ENCODE measurements at regions not wholly inside any gene's neighbourhood (a gene's known extent, or its start where the extent isn't known, plus 50 kb on each side); places are given as distances from the start of the nearest gene placed in this dataset.

DNA sequence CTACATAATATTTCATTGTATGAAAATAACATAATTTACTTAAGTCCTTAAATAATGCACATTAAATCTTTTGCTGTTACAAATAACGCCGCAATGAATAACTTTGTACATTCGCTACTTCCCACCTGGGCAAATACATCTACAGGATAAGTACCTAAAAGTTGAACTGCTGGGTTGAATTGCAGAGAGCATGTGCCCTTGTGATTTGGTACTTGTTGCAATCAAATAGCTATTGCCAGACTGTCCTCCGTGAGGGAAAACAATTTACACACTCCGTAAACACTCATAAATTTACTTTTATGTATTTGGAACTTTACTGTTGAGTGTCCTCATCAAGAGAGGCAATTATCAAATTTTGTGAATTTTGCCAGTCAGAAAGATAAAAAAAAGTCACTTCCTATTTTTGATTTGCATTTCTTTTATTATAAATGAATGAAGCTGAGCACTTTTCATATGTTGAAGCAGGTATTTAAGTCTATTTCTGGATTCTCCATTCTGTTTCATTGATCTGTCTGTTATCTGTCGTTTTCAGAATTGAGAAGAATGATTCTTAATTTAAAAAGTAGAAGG lies 140.8 kb upstream of the SERTAD2 start (continued):
- TF ChIP-seq, protein P1, sequence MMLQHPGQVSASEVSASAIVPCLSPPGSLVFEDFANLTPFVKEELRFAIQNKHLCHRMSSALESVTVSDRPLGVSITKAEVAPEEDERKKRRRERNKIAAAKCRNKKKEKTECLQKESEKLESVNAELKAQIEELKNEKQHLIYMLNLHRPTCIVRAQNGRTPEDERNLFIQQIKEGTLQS (CRISPR knock-in tag; conservative IDR thresholded peaks at IDR 0.05) = no peak

DNA sequence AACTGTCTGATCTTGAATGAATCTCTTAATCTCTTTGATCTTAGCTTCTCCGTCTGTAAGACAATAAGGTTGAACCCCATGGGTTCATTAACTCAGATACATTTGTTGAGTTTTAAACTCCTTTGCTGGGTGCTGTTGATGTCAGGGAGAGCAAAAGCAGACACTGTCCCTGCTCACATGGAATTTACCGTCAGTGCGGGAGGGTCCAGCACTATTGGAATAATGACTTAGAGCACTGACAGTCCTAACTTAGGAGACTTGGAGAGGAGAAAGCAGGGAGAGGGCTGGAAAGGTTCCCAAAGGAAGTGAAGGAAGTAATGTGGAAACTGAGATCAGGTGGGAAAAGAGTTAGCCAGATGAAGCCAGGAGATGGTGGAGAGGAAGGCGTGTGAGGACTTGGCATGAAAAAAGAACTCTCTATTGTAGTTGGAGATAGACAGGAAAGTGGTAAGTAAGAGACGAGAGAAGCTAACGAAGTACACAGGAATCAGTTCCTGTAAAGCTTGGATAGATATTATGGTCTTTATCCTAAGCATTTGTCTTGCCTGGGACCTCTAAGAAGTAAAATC lies 141.4 kb upstream of the SERTAD2 start:
- POLR2A ChIA-PET = no interaction called here
- H3K27ac Mint-ChIP-seq = no peak overlapping the region
- CTCF ChIA-PET = interaction anchor here (1.1 kb wide), 1 partner anchor 37 kb away, joined by 3 read pairs; no protein-coding TSS in a partner anchor
- H3K4me3 Mint-ChIP-seq = no peak overlapping the region
- no peaks in the 10 kb centered on the region for H3K27me3 Mint-ChIP-seq (ENCODE audit: low read depth)
- no peak for ATAC-seq
- TF ChIP-seq TP53 (CRISPR knock-in tag; IDR thresholded peaks at IDR 0.05) (no peak), TEAD4 (CRISPR knock-in tag; IDR thresholded peaks at IDR 0.05) (no peak), CBFB (CRISPR knock-in tag; IDR thresholded peaks at IDR 0.05; ENCODE audit: low read depth) (no peak), ZNF423 (CRISPR knock-in tag; IDR thresholded peaks at IDR 0.05) (no peak), NFE2L1 (CRISPR knock-in tag; IDR thresholded peaks at IDR 0.05) (no peak), CREB1 (CRISPR knock-in tag; IDR thresholded peaks at IDR 0.05) (no peak), ZNF219 (CRISPR knock-in tag; IDR thresholded peaks at IDR 0.05; ENCODE audit: borderline replicate concordance) (no peak), TCF7 (CRISPR knock-in tag; IDR thresholded peaks at IDR 0.05; ENCODE audit: low read depth) (no peak), ZNF121 (CRISPR knock-in tag; IDR thresholded peaks at IDR 0.05) (no peak), SMAD4 (CRISPR knock-in tag; IDR thresholded peaks at IDR 0.05) (no peak)
- TF ChIP-seq, protein P2, sequence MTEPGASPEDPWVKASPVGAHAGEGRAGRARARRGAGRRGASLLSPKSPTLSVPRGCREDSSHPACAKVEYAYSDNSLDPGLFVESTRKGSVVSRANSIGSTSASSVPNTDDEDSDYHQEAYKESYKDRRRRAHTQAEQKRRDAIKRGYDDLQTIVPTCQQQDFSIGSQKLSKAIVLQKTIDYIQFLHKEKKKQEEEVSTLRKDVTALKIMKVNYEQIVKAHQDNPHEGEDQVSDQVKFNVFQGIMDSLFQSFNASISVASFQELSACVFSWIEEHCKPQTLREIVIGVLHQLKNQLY (CRISPR knock-in tag; IDR thresholded peaks at IDR 0.05) = no peak
- TF ChIP-seq, protein P3, sequence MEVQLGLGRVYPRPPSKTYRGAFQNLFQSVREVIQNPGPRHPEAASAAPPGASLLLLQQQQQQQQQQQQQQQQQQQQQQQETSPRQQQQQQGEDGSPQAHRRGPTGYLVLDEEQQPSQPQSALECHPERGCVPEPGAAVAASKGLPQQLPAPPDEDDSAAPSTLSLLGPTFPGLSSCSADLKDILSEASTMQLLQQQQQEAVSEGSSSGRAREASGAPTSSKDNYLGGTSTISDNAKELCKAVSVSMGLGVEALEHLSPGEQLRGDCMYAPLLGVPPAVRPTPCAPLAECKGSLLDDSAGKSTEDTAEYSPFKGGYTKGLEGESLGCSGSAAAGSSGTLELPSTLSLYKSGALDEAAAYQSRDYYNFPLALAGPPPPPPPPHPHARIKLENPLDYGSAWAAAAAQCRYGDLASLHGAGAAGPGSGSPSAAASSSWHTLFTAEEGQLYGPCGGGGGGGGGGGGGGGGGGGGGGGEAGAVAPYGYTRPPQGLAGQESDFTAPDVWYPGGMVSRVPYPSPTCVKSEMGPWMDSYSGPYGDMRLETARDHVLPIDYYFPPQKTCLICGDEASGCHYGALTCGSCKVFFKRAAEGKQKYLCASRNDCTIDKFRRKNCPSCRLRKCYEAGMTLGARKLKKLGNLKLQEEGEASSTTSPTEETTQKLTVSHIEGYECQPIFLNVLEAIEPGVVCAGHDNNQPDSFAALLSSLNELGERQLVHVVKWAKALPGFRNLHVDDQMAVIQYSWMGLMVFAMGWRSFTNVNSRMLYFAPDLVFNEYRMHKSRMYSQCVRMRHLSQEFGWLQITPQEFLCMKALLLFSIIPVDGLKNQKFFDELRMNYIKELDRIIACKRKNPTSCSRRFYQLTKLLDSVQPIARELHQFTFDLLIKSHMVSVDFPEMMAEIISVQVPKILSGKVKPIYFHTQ (CRISPR knock-in tag; IDR thresholded peaks at IDR 0.05) = no peak
- TF ChIP-seq, protein P4, sequence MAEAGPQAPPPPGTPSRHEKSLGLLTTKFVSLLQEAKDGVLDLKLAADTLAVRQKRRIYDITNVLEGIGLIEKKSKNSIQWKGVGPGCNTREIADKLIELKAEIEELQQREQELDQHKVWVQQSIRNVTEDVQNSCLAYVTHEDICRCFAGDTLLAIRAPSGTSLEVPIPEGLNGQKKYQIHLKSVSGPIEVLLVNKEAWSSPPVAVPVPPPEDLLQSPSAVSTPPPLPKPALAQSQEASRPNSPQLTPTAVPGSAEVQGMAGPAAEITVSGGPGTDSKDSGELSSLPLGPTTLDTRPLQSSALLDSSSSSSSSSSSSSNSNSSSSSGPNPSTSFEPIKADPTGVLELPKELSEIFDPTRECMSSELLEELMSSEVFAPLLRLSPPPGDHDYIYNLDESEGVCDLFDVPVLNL (CRISPR knock-in tag; IDR thresholded peaks at IDR 0.05; ENCODE audit: borderline replicate concordance, low read depth) = no peak
- TF ChIP-seq, protein P5, sequence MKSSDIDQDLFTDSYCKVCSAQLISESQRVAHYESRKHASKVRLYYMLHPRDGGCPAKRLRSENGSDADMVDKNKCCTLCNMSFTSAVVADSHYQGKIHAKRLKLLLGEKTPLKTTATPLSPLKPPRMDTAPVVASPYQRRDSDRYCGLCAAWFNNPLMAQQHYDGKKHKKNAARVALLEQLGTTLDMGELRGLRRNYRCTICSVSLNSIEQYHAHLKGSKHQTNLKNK (CRISPR knock-in tag; IDR thresholded peaks at IDR 0.05) = no peak
- TF ChIP-seq, protein P6, sequence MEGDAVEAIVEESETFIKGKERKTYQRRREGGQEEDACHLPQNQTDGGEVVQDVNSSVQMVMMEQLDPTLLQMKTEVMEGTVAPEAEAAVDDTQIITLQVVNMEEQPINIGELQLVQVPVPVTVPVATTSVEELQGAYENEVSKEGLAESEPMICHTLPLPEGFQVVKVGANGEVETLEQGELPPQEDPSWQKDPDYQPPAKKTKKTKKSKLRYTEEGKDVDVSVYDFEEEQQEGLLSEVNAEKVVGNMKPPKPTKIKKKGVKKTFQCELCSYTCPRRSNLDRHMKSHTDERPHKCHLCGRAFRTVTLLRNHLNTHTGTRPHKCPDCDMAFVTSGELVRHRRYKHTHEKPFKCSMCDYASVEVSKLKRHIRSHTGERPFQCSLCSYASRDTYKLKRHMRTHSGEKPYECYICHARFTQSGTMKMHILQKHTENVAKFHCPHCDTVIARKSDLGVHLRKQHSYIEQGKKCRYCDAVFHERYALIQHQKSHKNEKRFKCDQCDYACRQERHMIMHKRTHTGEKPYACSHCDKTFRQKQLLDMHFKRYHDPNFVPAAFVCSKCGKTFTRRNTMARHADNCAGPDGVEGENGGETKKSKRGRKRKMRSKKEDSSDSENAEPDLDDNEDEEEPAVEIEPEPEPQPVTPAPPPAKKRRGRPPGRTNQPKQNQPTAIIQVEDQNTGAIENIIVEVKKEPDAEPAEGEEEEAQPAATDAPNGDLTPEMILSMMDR (IDR thresholded peaks at IDR 0.05) = no peak
- TF ChIP-seq, protein P7, sequence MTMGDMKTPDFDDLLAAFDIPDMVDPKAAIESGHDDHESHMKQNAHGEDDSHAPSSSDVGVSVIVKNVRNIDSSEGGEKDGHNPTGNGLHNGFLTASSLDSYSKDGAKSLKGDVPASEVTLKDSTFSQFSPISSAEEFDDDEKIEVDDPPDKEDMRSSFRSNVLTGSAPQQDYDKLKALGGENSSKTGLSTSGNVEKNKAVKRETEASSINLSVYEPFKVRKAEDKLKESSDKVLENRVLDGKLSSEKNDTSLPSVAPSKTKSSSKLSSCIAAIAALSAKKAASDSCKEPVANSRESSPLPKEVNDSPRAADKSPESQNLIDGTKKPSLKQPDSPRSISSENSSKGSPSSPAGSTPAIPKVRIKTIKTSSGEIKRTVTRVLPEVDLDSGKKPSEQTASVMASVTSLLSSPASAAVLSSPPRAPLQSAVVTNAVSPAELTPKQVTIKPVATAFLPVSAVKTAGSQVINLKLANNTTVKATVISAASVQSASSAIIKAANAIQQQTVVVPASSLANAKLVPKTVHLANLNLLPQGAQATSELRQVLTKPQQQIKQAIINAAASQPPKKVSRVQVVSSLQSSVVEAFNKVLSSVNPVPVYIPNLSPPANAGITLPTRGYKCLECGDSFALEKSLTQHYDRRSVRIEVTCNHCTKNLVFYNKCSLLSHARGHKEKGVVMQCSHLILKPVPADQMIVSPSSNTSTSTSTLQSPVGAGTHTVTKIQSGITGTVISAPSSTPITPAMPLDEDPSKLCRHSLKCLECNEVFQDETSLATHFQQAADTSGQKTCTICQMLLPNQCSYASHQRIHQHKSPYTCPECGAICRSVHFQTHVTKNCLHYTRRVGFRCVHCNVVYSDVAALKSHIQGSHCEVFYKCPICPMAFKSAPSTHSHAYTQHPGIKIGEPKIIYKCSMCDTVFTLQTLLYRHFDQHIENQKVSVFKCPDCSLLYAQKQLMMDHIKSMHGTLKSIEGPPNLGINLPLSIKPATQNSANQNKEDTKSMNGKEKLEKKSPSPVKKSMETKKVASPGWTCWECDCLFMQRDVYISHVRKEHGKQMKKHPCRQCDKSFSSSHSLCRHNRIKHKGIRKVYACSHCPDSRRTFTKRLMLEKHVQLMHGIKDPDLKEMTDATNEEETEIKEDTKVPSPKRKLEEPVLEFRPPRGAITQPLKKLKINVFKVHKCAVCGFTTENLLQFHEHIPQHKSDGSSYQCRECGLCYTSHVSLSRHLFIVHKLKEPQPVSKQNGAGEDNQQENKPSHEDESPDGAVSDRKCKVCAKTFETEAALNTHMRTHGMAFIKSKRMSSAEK (CRISPR knock-in tag; IDR thresholded peaks at IDR 0.05; ENCODE audit: borderline replicate concordance) = no peak
- H3K36me3 Mint-ChIP-seq = no peaks in the 10 kb centered on the region
- peaks cover 1% of the 10 kb centered on the region; the same call in 1 of the 2 replicates for H3K4me1 Mint-ChIP-seq
- no peaks in the 10 kb centered on the region for H3K9me3 Mint-ChIP-seq
- no peak for DNase-seq (ENCODE audit: low spot score)

Measured in WTC11 (cell line).